CD14-positive monocyte (primary cell): ENCODE measurements at regions not wholly inside any gene's neighbourhood (a gene's known extent, or its start where the extent isn't known, plus 50 kb on each side); places are given as distances from the start of the nearest gene placed in this dataset.
"Not testable (repeated sequence)": the region's sequence is repeated elsewhere in the genome, so short reads cannot be mapped to it uniquely, and the experiment has no call there.

Source experiments
- DNase-seq, 3 donors: peaks; one replicate each; pipeline ENCODE4 v3.0.0-alpha.2; 2011 to 2022
- H2AFZ ChIP-seq: 2 replicates; pipeline ENCODE4 v1.6.0; 2012; ENCODE audit warnings: mild to moderate bottlenecking, low read depth, low read length, inconsistent platforms; ENCODE audit not compliant: insufficient read depth, poor library complexity, severe bottlenecking
- H3K27ac ChIP-seq, 2 donors: 1 replicate in 1 of 2; 2 replicates in 1 of 2; pipeline ENCODE4 v1.5.1; 2012 to 2013; ENCODE audit warnings: low read length in 2 of 2, control low read depth in 1 of 2, inconsistent platforms in 1 of 2, low read depth in 1 of 2, mild to moderate bottlenecking in 1 of 2
- H3K27me3 ChIP-seq, 2 donors: one replicate each; pipeline versions ENCODE4 v1.6.0 to v1.6.1; 2011 to 2013; ENCODE audit warnings: low read length in 2 of 2; ENCODE audit not compliant: control insufficient read depth in 2 of 2, insufficient read depth in 2 of 2
- H3K36me3 ChIP-seq, 2 donors: replicated peaks in 1 of 2; 1 replicate in 1 of 2; 2 replicates in 1 of 2; pipeline versions ENCODE4 v1.5.1 to v1.6.1; 2012 to 2013; ENCODE audit warnings: low read length in 2 of 2, control low read depth in 1 of 2, inconsistent platforms in 1 of 2, mild to moderate bottlenecking in 1 of 2; ENCODE audit not compliant: insufficient read depth in 2 of 2, control insufficient read depth in 1 of 2
- H3K4me1 ChIP-seq, 2 donors: 1 replicate in 1 of 2; 2 replicates in 1 of 2; pipeline versions ENCODE4 v1.5.1 to v1.6.1; 2012 to 2013; ENCODE audit warnings: low read length in 2 of 2, control low read depth in 1 of 2, inconsistent platforms in 1 of 2, mild to moderate bottlenecking in 1 of 2, moderate library complexity in 1 of 2; ENCODE audit not compliant: insufficient read depth in 2 of 2, control insufficient read depth in 1 of 2
- H3K4me2 ChIP-seq: replicated peaks from 2 replicates; pipeline ENCODE3; 2012; ENCODE audit warnings: low read length, moderate library complexity, mild to moderate bottlenecking; ENCODE audit not compliant: poor library complexity, severe bottlenecking; ENCODE audit errors: extremely low read depth
- H3K4me3 ChIP-seq, 3 experiments: fragments of 200-600 bp in 1 of 3; sonication (generic) in 1 of 3; replicated peaks in 1 of 3; 1 replicate in 2 of 3; 2 replicates in 1 of 3; pipeline ENCODE4 v1.5.1; 2011 to 2013; ENCODE audit warnings: low read length in 3 of 3, mild to moderate bottlenecking in 3 of 3, control low read depth in 2 of 3, low read depth in 2 of 3, inconsistent platforms in 1 of 3, moderate library complexity in 1 of 3
- H3K79me2 ChIP-seq: 2 replicates; pipeline ENCODE4 v1.6.0; 2012; ENCODE audit warnings: mild to moderate bottlenecking, control low read depth, inconsistent platforms, low read length, moderate library complexity; ENCODE audit not compliant: insufficient read depth
- H3K9ac ChIP-seq: 2 replicates; pipeline ENCODE4 v1.6.0; 2017; ENCODE audit warnings: low read length, mild to moderate bottlenecking; ENCODE audit not compliant: insufficient read depth, poor library complexity, severe bottlenecking
- H3K9me3 ChIP-seq, 2 donors: replicated peaks in 1 of 2; 1 replicate in 1 of 2; 2 replicates in 1 of 2; pipeline versions ENCODE4 v1.5.1 to v1.6.1; 2012 to 2013; ENCODE audit warnings: low read length in 2 of 2, control low read depth in 1 of 2; ENCODE audit not compliant: control insufficient read depth in 1 of 2, insufficient read depth in 1 of 2
- H4K20me1 ChIP-seq: 2 replicates; pipeline ENCODE4 v1.6.0; 2012; ENCODE audit warnings: mild to moderate bottlenecking, low read length, control low read depth, moderate library complexity; ENCODE audit not compliant: insufficient read depth
- H3K27ac Mint-ChIP-seq, 7 donors: one replicate each; pipeline ENCODE4 v1.8.0; 2020; ENCODE audit warnings: mild to moderate bottlenecking in 7 of 7, mixed read lengths in 7 of 7, moderate library complexity in 6 of 7, inconsistent platforms in 2 of 7
- H3K27me3 Mint-ChIP-seq, 3 donors: one replicate each; pipeline ENCODE4 v1.8.0; 2021 to 2022; ENCODE audit warnings: low read depth in 3 of 3, mild to moderate bottlenecking in 3 of 3, mixed read lengths in 3 of 3, moderate library complexity in 3 of 3, inconsistent platforms in 1 of 3
- H3K36me3 Mint-ChIP-seq, 2 donors: one replicate each; pipeline ENCODE4 v1.8.0; 2020; ENCODE audit warnings: mixed read lengths in 2 of 2, inconsistent platforms in 1 of 2, mild to moderate bottlenecking in 1 of 2
- H3K4me1 Mint-ChIP-seq: one replicate; pipeline ENCODE4 v1.8.0; 2020; ENCODE audit warnings: mild to moderate bottlenecking, mixed read lengths
- H3K4me3 Mint-ChIP-seq, 2 donors: one replicate each; pipeline ENCODE4 v1.8.0; 2020; ENCODE audit warnings: mild to moderate bottlenecking in 2 of 2, mixed read lengths in 2 of 2, moderate library complexity in 1 of 2
- H3K9me3 Mint-ChIP-seq, 7 donors: one replicate each; pipeline ENCODE4 v1.8.0; 2020 to 2022; ENCODE audit warnings: mixed read lengths in 7 of 7, mild to moderate bottlenecking in 6 of 7, moderate library complexity in 6 of 7, inconsistent platforms in 2 of 7
- WGBS: methylation state at CpG from one replicate; pipeline ENCODE4 v1.1.5; 2013; ENCODE audit warnings: missing lambda C conversion rate; ENCODE audit not compliant: insufficient coverage; 5-methylcytosine and 5-hydroxymethylcytosine counted together
- intact Hi-C, 2 donors: fragments of 100-400 bp; cut with micrococcal nuclease; formaldehyde crosslinking; loops; one replicate each; pipeline versions ENCODE4 v1.15.0 to v1.15.1; 2023
- TF ChIP-seq, protein P1 (sequence below): fragments of 200-600 bp; IDR thresholded peaks from one replicate; pipeline ENCODE4 v1.8.0; 2022; ENCODE audit warnings: antibody characterized with exemption, mild to moderate bottlenecking

DNA sequence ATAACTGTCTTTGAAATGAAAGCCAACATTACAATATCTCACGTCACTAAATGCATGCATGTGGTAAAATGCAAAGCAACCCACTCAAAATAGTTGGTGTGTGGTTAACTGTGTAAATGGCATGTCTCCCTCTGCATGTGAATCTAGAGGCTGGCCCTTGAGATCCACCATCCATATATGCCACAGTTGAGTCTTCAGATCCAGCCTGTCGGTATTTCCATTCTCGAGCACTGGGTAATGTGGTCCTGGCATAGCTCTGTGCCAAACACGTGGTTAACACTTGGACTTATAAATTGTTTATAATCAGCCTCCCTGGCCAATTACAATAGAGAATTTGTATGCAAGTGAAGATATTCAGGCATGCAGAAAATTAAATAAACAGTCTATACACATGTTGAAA is 90.3 kb downstream of the LYZL1 start:
- TF ChIP-seq, protein P1, sequence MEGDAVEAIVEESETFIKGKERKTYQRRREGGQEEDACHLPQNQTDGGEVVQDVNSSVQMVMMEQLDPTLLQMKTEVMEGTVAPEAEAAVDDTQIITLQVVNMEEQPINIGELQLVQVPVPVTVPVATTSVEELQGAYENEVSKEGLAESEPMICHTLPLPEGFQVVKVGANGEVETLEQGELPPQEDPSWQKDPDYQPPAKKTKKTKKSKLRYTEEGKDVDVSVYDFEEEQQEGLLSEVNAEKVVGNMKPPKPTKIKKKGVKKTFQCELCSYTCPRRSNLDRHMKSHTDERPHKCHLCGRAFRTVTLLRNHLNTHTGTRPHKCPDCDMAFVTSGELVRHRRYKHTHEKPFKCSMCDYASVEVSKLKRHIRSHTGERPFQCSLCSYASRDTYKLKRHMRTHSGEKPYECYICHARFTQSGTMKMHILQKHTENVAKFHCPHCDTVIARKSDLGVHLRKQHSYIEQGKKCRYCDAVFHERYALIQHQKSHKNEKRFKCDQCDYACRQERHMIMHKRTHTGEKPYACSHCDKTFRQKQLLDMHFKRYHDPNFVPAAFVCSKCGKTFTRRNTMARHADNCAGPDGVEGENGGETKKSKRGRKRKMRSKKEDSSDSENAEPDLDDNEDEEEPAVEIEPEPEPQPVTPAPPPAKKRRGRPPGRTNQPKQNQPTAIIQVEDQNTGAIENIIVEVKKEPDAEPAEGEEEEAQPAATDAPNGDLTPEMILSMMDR = no peak
- Histone ChIP-seq H3K79me2 (no peaks in the 10 kb centered on the region), H3K27me3 (no peaks in the 10 kb centered on the region), H3K36me3 (no peaks in the 10 kb centered on the region), H3K9me3 (no peaks in the 10 kb centered on the region), H3K4me3 (no peak overlapping the region), H2AFZ (no peak overlapping the region), H3K27ac (no peak overlapping the region), H3K9ac (no peak overlapping the region), H3K4me2 (no peak overlapping the region), H3K4me1 (no peaks in the 10 kb centered on the region), H4K20me1 (no peaks in the 10 kb centered on the region)
- no peak for DNase-seq
- no peaks in the 10 kb centered on the region for H3K36me3 Mint-ChIP-seq
- peaks cover 0 to 2% (median 0%) of the 10 kb centered on the region in 7 donors for H3K9me3 Mint-ChIP-seq
- intact Hi-C loops = no loop called here
- no CpG with 5 or more reads among the region's 4 CpGs for WGBS
- no peak overlapping the region for H3K4me3 Mint-ChIP-seq
- H3K27ac Mint-ChIP-seq = no peak overlapping the region
- H3K27me3 Mint-ChIP-seq = peaks cover 2 to 7% (median 5%) of the 10 kb centered on the region in 3 donors
- H3K4me1 Mint-ChIP-seq = peaks cover 3% of the 10 kb centered on the region

DNA sequence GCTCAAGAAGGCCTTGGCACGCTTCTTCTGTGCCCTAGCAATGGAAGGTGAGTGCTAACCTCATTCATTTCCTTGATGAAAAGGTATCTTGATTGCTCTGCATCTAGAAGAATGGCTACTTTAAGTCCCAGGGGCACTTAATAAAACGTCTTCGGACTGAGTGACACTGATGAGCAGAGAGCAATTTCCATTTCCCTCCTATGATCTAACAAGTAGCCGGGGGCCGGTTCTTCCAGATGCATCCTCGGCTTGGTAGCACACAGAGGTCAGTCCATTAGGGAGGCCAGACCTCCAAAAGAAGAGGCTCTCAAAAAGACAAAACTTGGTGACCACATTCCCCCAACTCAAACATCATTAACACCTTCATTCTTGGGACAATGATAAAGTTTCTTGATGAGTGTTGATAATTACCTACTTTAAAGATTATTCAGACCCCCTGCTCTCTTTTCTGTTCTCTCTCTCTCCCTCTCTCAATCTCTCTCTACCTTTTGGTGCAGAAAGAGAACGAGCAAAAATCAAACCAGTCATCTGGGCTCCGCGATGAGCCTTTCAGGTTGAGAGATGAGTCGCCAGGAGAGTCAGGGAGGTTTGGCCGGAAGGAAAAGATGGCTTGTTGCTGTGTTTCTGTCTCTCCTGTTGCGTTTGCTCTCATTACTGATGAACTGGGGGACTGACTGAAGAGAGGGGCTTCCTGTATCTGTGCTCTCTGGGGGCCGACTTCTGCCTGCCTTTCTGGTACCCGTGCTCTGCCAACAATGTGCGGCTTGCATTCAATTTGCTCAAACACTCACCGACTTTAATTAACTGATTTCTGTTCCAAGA is 91.1 kb downstream of the LYZL1 start:
- H3K27me3 ChIP-seq, H3K9ac ChIP-seq, H3K27me3 Mint-ChIP-seq, H3K4me1 ChIP-seq, DNase-seq, H4K20me1 ChIP-seq, H3K27ac Mint-ChIP-seq, H3K79me2 ChIP-seq, H3K4me3 Mint-ChIP-seq, H3K9me3 Mint-ChIP-seq, H3K36me3 Mint-ChIP-seq, H3K36me3 ChIP-seq, H3K4me2 ChIP-seq, H3K27ac ChIP-seq, H3K4me3 ChIP-seq, H3K9me3 ChIP-seq, H2AFZ ChIP-seq, intact Hi-C loops, H3K4me1 Mint-ChIP-seq: not testable (repeated sequence)
- WGBS = 89% methylated on average over 3 of the region's 16 CpGs

DNA sequence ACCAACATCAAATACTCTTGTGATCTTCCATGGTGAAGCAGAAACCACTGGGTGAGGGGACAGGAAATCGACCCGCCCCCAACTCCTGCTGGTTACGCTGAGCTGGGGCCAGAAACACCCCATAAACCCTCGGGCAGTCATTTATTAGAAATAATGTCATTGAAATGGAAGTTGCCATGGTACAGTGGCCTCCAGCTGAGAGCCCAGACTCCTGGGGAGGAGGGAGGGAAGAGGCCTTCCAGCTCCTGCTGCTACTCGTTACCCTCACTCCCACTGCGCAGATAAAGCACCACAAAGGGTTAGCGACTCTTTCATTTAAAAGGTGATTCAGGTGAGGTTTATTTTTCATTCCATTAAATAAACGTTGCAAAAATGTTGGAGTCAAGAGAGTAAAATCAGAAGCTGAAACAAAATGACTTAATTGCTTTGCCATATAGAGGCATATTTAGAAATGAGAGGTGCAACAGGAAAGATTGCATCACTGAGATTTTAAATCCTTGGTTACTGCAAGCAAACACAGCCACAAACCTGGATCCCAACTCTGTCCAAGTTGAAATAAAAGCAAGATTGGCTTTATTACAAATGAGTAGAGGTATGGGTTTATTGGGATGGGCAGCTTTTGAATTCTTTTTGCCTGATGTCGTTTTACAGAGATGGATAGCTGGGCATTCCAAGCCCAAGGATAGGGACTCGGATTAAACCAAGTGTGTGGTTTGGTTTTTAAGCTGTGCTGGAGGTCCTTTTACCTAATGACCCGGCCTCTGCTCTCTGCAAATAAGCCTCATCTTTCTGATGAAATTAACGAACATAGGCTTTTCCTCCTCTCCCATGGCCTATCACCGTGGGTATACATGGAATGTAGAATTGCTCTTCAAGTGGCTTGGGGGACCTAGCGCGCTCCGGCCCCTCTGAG is 92.0 kb downstream of the LYZL1 start:
- H3K4me1 Mint-ChIP-seq, intact Hi-C loops, H3K79me2 ChIP-seq, H3K4me3 ChIP-seq, H3K4me2 ChIP-seq, H3K36me3 ChIP-seq, H2AFZ ChIP-seq, H4K20me1 ChIP-seq, H3K4me3 Mint-ChIP-seq, H3K9me3 Mint-ChIP-seq, H3K27ac ChIP-seq, H3K27me3 Mint-ChIP-seq, H3K4me1 ChIP-seq, H3K27me3 ChIP-seq, H3K9ac ChIP-seq, H3K27ac Mint-ChIP-seq, H3K9me3 ChIP-seq, DNase-seq, H3K36me3 Mint-ChIP-seq: not testable (repeated sequence)
- WGBS = 100% methylated on average over 1 of the region's 16 CpGs
